ENCODE measurements at regions not wholly inside any gene's neighbourhood (a gene's known extent, or its start where the extent isn't known, plus 50 kb on each side); places are given as distances from the start of the nearest gene placed in this dataset.

GRCh38 chr21:32101277-32101676 is 177.6 kb downstream of the MIS18A start:
- Histone ChIP-seq H3K4me1 (ENCODE audit: control insufficient read depth, insufficient read depth, low read length) (no peaks in the 10 kb centered on the region), H3K27ac (ENCODE audit: insufficient read depth, low read depth, low read length, poor library complexity, severe bottlenecking) (no peak overlapping the region), H3K9me3 (ENCODE audit: control insufficient read depth, low read length) (no peaks in the 10 kb centered on the region), H3K4me3 (ENCODE audit: insufficient read depth, low read depth, low read length) (no peak overlapping the region), H3K36me3 (ENCODE audit: control insufficient read depth, insufficient read depth, low read length) (no peaks in the 10 kb centered on the region), H3K27me3 (ENCODE audit: control insufficient read depth, insufficient read depth, low read length, poor library complexity, severe bottlenecking) (peaks cover 52% of the 10 kb centered on the region)
- WGBS, 2 experiments, result 89 to 91% methylated on average over 3 of the region's 3 CpGs

- H3K4me3 ChIP-seq (ENCODE audit: insufficient read depth, low read depth, low read length), result no peak overlapping the region
- no peaks in the 10 kb centered on the region for H3K4me1 ChIP-seq (ENCODE audit: control insufficient read depth, insufficient read depth, low read length)
- no peaks in the 10 kb centered on the region for H3K9me3 ChIP-seq (ENCODE audit: control insufficient read depth, low read length)
- H3K27me3 ChIP-seq (ENCODE audit: control insufficient read depth, insufficient read depth, low read length, poor library complexity, severe bottlenecking), result peaks cover 52% of the 10 kb centered on the region
- 76 to 80% methylated on average over 5 of the region's 5 CpGs for WGBS, 2 experiments
- H3K36me3 ChIP-seq (ENCODE audit: control insufficient read depth, insufficient read depth, low read length), result no peaks in the 10 kb centered on the region
- no peak overlapping the region for H3K27ac ChIP-seq (ENCODE audit: insufficient read depth, low read depth, low read length, poor library complexity, severe bottlenecking)
Measured at GRCh38 chr21:32100423-32100822, 178.4 kb downstream of the MIS18A start.

GRCh38 chr21:32099812-32100416 is 178.9 kb downstream of the MIS18A start:
- H3K9me3 ChIP-seq (ENCODE audit: control insufficient read depth, low read length), result no peaks in the 10 kb centered on the region
- no peaks in the 10 kb centered on the region for H3K4me1 ChIP-seq (ENCODE audit: control insufficient read depth, insufficient read depth, low read length)
- H3K27ac ChIP-seq (ENCODE audit: insufficient read depth, low read depth, low read length, poor library complexity, severe bottlenecking), result no peak overlapping the region
- peaks cover 52% of the 10 kb centered on the region for H3K27me3 ChIP-seq (ENCODE audit: control insufficient read depth, insufficient read depth, low read length, poor library complexity, severe bottlenecking)
- whole genome bisulfite sequencing, 2 experiments, result 45 to 49% methylated on average over 5 of the region's 5 CpGs
- no peaks in the 10 kb centered on the region for H3K36me3 ChIP-seq (ENCODE audit: control insufficient read depth, insufficient read depth, low read length)
- no peak overlapping the region for H3K4me3 ChIP-seq (ENCODE audit: insufficient read depth, low read depth, low read length)

GRCh38 chr21:32096411-32096810 is 182.4 kb downstream of the MIS18A start:
- H3K4me1 ChIP-seq (ENCODE audit: control insufficient read depth, insufficient read depth, low read length), result no peaks in the 10 kb centered on the region
- H3K9me3 ChIP-seq (ENCODE audit: control insufficient read depth, low read length), result no peaks in the 10 kb centered on the region
- H3K4me3 ChIP-seq (ENCODE audit: insufficient read depth, low read depth, low read length), result no peak overlapping the region
- H3K36me3 ChIP-seq (ENCODE audit: control insufficient read depth, insufficient read depth, low read length), result no peaks in the 10 kb centered on the region
- peaks cover 39% of the 10 kb centered on the region for H3K27me3 ChIP-seq (ENCODE audit: control insufficient read depth, insufficient read depth, low read length, poor library complexity, severe bottlenecking)
- H3K27ac ChIP-seq (ENCODE audit: insufficient read depth, low read depth, low read length, poor library complexity, severe bottlenecking), result no peak overlapping the region
- WGBS, 2 experiments, result 0 to 8% methylated on average over 3 of the region's 3 CpGs

- Histone ChIP-seq H3K36me3 (ENCODE audit: control insufficient read depth, insufficient read depth, low read length) (no peaks in the 10 kb centered on the region), H3K27me3 (ENCODE audit: control insufficient read depth, insufficient read depth, low read length, poor library complexity, severe bottlenecking) (peaks cover 25% of the 10 kb centered on the region), H3K9me3 (ENCODE audit: control insufficient read depth, low read length) (no peaks in the 10 kb centered on the region), H3K4me3 (ENCODE audit: insufficient read depth, low read depth, low read length) (no peak overlapping the region), H3K27ac (ENCODE audit: insufficient read depth, low read depth, low read length, poor library complexity, severe bottlenecking) (no peak overlapping the region), H3K4me1 (ENCODE audit: control insufficient read depth, insufficient read depth, low read length) (no peaks in the 10 kb centered on the region)
- 83 to 84% methylated on average over 2 of the region's 2 CpGs for WGBS, 2 experiments
Measured at GRCh38 chr21:32094804-32095203, 184.0 kb downstream of the MIS18A start.

GRCh38 chr21:32093646-32094462 is 185.0 kb downstream of the MIS18A start:
- WGBS, 2 experiments, result 85 to 86% methylated on average over 7 of the region's 7 CpGs

GRCh38 chr21:32090956-32091355 is 187.9 kb downstream of the MIS18A start:
- 97 to 98% methylated on average over 3 of the region's 3 CpGs for WGBS, 2 experiments
- no peaks in the 10 kb centered on the region for H3K4me1 ChIP-seq (ENCODE audit: control insufficient read depth, insufficient read depth, low read length)
- H3K27me3 ChIP-seq (ENCODE audit: control insufficient read depth, insufficient read depth, low read length, poor library complexity, severe bottlenecking), result no peaks in the 10 kb centered on the region
- no peak overlapping the region for H3K27ac ChIP-seq (ENCODE audit: insufficient read depth, low read depth, low read length, poor library complexity, severe bottlenecking)
- H3K36me3 ChIP-seq (ENCODE audit: control insufficient read depth, insufficient read depth, low read length), result no peaks in the 10 kb centered on the region
- no peaks in the 10 kb centered on the region for H3K9me3 ChIP-seq (ENCODE audit: control insufficient read depth, low read length)
- no peak overlapping the region for H3K4me3 ChIP-seq (ENCODE audit: insufficient read depth, low read depth, low read length)

More at GRCh38 chr21:32093646-32094462, 185.0 kb downstream of the MIS18A start:
- no peaks in the 10 kb centered on the region for H3K36me3 ChIP-seq (ENCODE audit: control insufficient read depth, insufficient read depth, low read length)
- H3K4me1 ChIP-seq (ENCODE audit: control insufficient read depth, insufficient read depth, low read length), result no peaks in the 10 kb centered on the region
- no peak overlapping the region for H3K27ac ChIP-seq (ENCODE audit: insufficient read depth, low read depth, low read length, poor library complexity, severe bottlenecking)
- no peaks in the 10 kb centered on the region for H3K9me3 ChIP-seq (ENCODE audit: control insufficient read depth, low read length)
- peaks cover 15% of the 10 kb centered on the region for H3K27me3 ChIP-seq (ENCODE audit: control insufficient read depth, insufficient read depth, low read length, poor library complexity, severe bottlenecking)
- H3K4me3 ChIP-seq (ENCODE audit: insufficient read depth, low read depth, low read length), result no peak overlapping the region

- Histone ChIP-seq H3K27me3 (ENCODE audit: control insufficient read depth, insufficient read depth, low read length, poor library complexity, severe bottlenecking) (no peaks in the 10 kb centered on the region), H3K36me3 (ENCODE audit: control insufficient read depth, insufficient read depth, low read length) (no peaks in the 10 kb centered on the region), H3K4me3 (ENCODE audit: insufficient read depth, low read depth, low read length) (no peak overlapping the region), H3K9me3 (ENCODE audit: control insufficient read depth, low read length) (no peaks in the 10 kb centered on the region), H3K4me1 (ENCODE audit: control insufficient read depth, insufficient read depth, low read length) (no peaks in the 10 kb centered on the region), H3K27ac (ENCODE audit: insufficient read depth, low read depth, low read length, poor library complexity, severe bottlenecking) (no peak overlapping the region)
- 64 to 86% methylated on average over 2 of the region's 2 CpGs for WGBS, 2 experiments
Measured at GRCh38 chr21:32089766-32090165, 189.1 kb downstream of the MIS18A start.

GRCh38 chr21:32088471-32088870 is 190.4 kb downstream of the MIS18A start:
- H3K27me3 ChIP-seq (ENCODE audit: control insufficient read depth, insufficient read depth, low read length, poor library complexity, severe bottlenecking), result no peaks in the 10 kb centered on the region
- no peaks in the 10 kb centered on the region for H3K9me3 ChIP-seq (ENCODE audit: control insufficient read depth, low read length)
- H3K4me3 ChIP-seq (ENCODE audit: insufficient read depth, low read depth, low read length), result no peak overlapping the region
- H3K36me3 ChIP-seq (ENCODE audit: control insufficient read depth, insufficient read depth, low read length), result no peaks in the 10 kb centered on the region
- no peaks in the 10 kb centered on the region for H3K4me1 ChIP-seq (ENCODE audit: control insufficient read depth, insufficient read depth, low read length)
- H3K27ac ChIP-seq (ENCODE audit: insufficient read depth, low read depth, low read length, poor library complexity, severe bottlenecking), result no peak overlapping the region

GRCh38 chr21:32087447-32087846 is 191.4 kb downstream of the MIS18A start:
- WGBS, 2 experiments, result 82 to 93% methylated on average over 1 of the region's 1 CpG
- H3K27me3 ChIP-seq (ENCODE audit: control insufficient read depth, insufficient read depth, low read length, poor library complexity, severe bottlenecking), result no peaks in the 10 kb centered on the region
- H3K27ac ChIP-seq (ENCODE audit: insufficient read depth, low read depth, low read length, poor library complexity, severe bottlenecking), result no peak overlapping the region
- H3K4me3 ChIP-seq (ENCODE audit: insufficient read depth, low read depth, low read length), result no peak overlapping the region
- no peaks in the 10 kb centered on the region for H3K4me1 ChIP-seq (ENCODE audit: control insufficient read depth, insufficient read depth, low read length)
- no peaks in the 10 kb centered on the region for H3K9me3 ChIP-seq (ENCODE audit: control insufficient read depth, low read length)
- H3K36me3 ChIP-seq (ENCODE audit: control insufficient read depth, insufficient read depth, low read length), result no peaks in the 10 kb centered on the region

Measured in ectodermal cell (in vitro differentiated cells).